ELR (cell line): ENCODE measurements at regions not wholly inside any gene's neighbourhood (a gene's known extent, or its start where the extent isn't known, plus 50 kb on each side); places are given as distances from the start of the nearest gene placed in this dataset.
"Not testable (repeated sequence)": the region's sequence is repeated elsewhere in the genome, so short reads cannot be mapped to it uniquely, and the experiment has no call there.

Experiments
- DNase-seq: peaks from one replicate; pipeline ENCODE4 v3.0.0-alpha.2; 2015; ENCODE audit warnings: low read depth

DNA sequence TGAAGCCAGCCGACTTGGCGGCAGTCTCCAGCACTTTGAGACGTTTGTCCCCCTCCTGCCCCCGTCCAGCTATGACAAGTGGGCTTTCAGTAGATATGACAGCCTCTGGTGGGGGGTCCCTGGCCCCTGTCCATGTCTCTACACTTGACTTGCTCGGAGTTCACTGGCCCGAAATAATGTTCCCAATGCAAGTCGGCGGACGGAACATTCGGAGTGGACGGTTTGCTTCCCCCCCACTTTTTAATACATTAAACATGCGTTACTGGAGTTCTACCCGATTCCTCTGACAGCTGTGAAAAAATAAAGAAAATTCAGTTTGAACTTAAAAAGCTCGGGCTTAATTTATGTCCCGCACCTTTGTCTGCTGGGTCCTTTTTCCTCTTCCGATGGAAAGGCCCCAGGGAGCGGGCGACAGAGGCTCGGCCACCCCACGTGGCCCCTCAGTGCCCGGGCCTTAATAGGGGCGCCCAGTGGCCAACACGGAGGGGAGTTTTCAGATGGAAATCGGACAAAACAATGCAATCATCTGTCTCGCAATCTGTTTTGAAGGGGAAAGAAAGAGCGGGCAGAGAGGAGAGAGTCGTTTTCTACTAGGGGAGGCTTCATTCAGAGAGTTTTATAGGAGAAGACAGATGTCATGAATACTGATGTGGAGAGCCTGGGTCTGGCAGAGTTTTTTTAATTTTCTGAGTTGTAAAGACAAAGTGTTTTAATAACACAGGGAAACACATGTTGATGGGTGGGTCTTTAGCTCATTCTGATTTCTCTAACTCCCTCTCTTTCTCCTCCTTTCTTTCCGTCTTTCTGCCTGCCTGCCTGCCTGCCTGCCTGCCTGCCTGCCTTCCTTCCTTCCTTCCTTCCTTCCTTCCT is 50.2 kb downstream of the SMIM38 start:
- DNase-seq = no peak

DNA sequence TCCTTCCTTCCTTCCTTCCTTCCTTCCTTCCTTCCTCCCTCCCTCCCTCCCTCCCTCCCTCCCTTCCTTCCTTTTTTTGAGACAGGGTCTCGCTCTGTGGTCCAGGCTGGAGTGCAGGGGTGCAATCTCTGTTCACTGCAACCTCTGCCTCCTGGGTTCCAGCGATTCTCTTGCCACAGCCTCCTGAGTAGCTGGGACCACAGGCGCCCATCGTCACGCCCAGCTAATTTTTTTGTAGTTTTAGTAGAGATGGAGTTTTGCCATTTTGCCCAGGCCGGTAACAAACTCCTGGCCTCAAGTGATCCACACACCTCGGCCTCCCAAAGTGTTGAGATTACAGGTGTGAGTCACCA is 50.9 kb downstream of the SMIM38 start:
- not testable (repeated sequence) for DNase-seq

- DNase-seq = no peak
Measured at GRCh38 chr11:69207165-69207889, 51.6 kb downstream of the SMIM38 start.

DNA sequence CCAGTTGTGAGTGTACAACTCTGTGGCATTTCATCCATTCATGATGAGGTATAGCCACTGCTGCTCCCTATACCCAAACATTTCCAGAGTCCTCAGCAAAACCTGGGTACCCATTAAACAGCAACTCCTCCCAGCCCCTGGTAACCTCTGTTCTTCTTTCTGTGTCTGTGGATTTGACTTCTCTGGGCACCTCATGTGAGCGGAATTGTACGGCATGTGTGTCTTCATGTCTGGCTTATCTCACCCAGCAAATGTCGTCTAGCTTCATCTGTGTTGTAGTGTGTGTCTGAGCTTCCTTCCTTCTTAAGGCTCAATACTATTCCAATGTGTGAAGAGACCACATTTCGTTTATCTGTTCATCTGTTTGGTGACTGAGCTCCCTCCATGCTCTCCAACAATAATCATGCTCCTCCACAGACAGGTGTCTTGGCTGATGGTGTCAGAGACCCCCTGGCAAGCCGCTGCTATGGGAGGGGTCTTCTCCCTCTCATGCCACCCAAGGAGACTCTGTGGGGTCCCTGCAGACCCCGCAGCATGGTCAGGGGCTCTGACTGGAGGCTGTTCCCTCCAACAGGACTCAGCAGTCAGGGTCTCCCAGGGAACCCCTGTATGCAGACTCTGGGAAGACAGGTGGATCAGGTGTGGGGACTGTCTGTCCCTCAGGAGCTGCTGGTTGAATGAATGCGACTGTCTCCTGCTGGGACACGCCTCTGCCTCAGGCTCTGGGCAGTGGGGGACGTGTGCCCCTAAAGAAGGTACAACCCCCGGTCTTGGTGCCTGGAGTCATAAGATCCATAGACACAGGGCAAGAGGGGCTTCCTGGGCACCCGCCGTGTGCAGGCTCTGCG is 52.7 kb downstream of the SMIM38 start:
- no peak for DNase-seq

DNA sequence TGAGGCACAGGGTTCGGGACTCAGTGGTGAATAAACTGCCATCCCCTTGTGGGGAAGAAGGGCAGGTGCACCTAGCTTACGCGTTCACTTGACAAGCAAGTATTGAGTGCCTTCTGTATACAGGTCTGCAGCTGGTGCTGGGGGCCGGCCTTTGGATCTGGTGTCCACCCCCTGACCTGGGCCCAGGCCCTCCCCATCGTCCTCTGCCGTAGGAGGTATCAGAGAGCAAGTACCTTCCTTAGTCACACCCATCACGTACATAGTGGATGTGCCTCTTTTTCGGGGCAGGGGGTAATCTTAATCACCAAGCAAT is 53.3 kb downstream of the SMIM38 start:
- no peak for DNase-seq

GRCh38 chr11:69209421-69210309 is 53.9 kb downstream of the SMIM38 start:
- DNase-seq = no peak

DNA sequence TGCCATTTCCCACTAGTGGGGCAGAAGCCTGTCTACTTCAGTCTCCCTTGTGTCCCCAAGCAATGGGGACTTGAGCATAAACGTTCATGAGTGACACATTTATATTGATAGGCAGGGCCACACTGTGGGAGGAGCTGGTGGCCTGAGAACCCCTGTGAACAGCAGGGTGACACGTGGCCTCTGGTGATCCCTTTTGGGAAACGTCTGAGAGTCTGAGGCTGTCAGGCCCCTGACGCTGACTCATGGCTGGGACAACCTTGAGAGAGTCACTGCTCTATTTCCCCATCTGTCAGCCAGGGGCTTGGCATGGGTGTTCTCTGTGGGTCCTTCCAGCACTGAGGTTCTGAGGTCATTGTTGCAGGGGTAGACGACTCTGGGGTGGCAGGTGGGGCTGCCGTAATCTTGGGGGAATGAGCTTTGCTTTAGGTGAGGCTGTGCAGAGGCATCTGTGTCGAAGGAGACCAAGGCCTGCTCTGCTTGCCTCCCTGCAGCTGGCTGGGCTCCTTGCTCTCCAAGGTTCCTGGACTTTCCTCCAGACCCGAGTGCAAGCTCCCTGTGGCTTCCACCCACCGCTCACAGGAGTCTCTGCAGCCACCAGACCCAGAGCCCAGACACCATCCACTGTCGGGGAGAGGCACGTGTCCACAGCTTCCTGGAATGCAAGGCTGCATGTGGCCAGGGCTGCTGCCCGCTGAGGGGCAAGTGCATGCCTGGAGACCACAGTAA is 54.7 kb downstream of the SMIM38 start:
- DNase-seq = peak; percentile 15

GRCh38 chr11:69211540-69211919 is 55.8 kb downstream of the SMIM38 start:
- DNase-seq = no peak

DNA sequence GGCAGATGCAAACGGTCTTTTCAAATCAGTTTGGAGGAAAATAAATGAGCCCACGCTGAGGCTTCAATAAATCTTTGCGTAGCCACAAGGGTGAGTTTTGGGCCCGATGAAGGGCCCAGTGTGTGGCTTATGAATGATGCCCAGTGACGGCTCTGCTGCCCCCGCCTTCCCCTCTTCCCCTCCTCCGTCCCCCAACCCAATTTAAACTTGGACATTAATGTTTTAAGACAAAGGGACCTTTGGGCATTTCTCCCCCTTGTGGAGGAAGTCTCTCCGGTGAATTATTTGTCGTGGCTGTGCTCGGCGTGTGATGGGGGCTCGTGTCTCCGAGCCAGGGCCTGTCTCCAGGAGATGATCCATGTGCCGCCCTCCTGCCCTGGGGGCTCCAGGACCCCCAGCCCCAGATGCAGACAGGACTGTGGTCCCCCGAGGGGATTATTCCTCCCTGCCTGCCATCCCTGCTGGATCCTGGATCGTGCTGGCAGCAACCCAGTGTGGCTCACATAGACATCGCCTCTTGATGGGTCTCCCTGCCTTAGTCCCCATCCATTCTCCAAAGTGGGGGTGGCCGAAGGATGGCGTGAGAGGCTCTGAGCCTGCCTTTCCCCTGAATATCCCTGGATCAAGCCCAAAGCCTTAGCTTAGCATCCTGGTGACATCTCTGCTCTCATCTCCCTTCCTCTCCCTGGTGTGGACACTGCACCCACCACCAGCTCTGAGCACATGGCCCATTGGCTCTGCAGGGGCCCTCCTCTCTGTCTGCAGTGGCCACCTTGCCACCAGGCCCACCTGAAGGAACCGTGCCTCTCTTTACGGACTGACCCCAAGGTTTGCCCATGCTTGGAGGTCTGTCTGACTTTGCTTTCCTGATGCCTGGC is 56.4 kb downstream of the SMIM38 start:
- no peak for DNase-seq

GRCh38 chr11:69212798-69213110 is 57.0 kb downstream of the SMIM38 start:
- DNase-seq = no peak

GRCh38 chr11:69213316-69213715 is 57.6 kb downstream of the SMIM38 start:
- no peak for DNase-seq

DNA sequence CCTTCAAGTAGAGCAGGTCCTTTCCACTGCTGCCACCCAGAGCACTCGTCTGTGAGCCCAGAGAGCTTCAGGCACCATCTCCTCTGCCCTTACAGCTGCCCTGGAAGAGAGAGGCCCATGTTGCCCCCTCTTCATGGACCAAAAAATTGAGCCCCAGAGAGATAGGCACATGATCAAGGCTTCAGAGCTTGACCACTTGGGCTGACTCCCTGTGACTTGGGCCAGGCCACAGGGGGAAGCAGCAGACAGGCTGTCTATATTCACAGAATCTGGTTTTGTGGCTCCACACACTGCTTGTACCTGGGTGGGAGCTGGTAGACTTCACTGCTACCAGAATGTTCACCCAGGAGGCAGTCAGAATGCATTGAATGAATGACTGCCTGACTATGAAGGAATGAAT is 58.2 kb downstream of the SMIM38 start:
- no peak for DNase-seq

GRCh38 chr11:69215216-69215615 is 59.5 kb downstream of the SMIM38 start:
- DNase-seq = no peak

GRCh38 chr11:69215784-69216415 is 60.2 kb downstream of the SMIM38 start:
- peak; percentile 61 for DNase-seq

DNA sequence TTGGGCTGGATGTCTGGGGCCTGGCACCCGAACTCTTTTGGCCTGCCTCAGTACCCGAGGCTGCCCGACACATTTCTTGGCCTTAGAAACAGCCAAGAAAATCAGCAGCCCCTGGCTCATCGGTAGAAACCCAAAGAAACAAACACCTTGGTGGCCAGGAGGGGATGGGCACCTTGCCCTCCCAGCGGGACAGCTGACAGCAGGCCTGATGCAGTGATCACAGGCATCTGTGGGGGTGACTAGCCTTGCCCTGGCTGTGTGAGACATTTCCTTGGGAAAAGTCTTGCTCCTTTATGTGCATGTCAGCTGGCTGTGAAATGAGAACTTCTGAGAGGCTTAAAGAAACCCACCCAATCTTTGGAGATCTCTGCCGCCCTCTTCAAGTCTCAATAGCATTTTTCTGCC is 60.9 kb downstream of the SMIM38 start:
- DNase-seq = no peak

GRCh38 chr11:69217276-69218105 is 61.8 kb downstream of the SMIM38 start:
- no peak for DNase-seq

- DNase-seq = no peak
Measured at GRCh38 chr11:69218271-69218682, 62.5 kb downstream of the SMIM38 start.

- DNase-seq = no peak
Measured at GRCh38 chr11:69218946-69219720, 63.4 kb downstream of the SMIM38 start.
